Pancreas (tissue), 10 donors: ENCODE measurements at regions not wholly inside any gene's neighbourhood (a gene's known extent, or its start where the extent isn't known, plus 50 kb on each side); places are given as distances from the start of the nearest gene placed in this dataset.

ENCODE experiments used
- ATAC-seq, 4 donors: fragments of 200-7000 bp; cut with Tn5 transposase; one replicate each; pipeline versions ENCODE4 v1.8.0 to v1.9.1; 2020; ENCODE audit warnings: mild to moderate bottlenecking in 4 of 4, moderate library complexity in 4 of 4
- DNase-seq, 6 donors: peaks; one replicate each; pipeline ENCODE4 v3.0.0-alpha.2; 2020
- FAIRE-seq: peaks from 2 replicates; lab custom pipeline; 2012; peaks lifted over from hg19 to GRCh38; lab: Jason Lieb, UNC
- H3K27ac ChIP-seq, 4 donors: fragments of 200-600 bp; sonication (generic); 1 replicate in 3 of 4; 2 replicates in 1 of 4; pipeline versions ENCODE4 v1.5.0 to v1.8.0; 2020
- H3K27me3 ChIP-seq, 4 donors: fragments of 200-600 bp; one replicate each; pipeline ENCODE4 v1.8.0; 2021
- H3K36me3 ChIP-seq, 3 donors: fragments of 200-600 bp; sonication (generic) in 1 of 3; one replicate each; pipeline versions ENCODE4 v1.5.0 to v1.8.0; 2020 to 2021
- H3K4me1 ChIP-seq, 3 donors: fragments of 200-600 bp; one replicate each; pipeline ENCODE4 v1.8.0; 2021
- H3K4me3 ChIP-seq, 4 donors: fragments of 200-600 bp; sonication (generic) in 2 of 4; one replicate each; pipeline versions ENCODE4 v1.5.0 to v1.8.0; 2020 to 2021
- H3K9me3 ChIP-seq, 4 donors: fragments of 200-600 bp; one replicate each; pipeline ENCODE4 v1.8.0; 2021
- CTCF ChIP-seq, 4 donors: fragments of 200-600 bp; sonication (generic) in 3 of 4; IDR thresholded peaks; one replicate each; pipeline versions ENCODE4 v1.5.0 to v1.8.0; 2021; ENCODE audit warnings: antibody characterized with exemption in 4 of 4
- WGBS, 2 donors: extraction: QIAGEN DNeasy Blood & Tissue Kit; methylation state at CpG; one replicate each; pipeline ENCODE4 v1.1.7; 2013; 5-methylcytosine and 5-hydroxymethylcytosine counted together
- intact Hi-C, 3 donors: fragments of 100-400 bp; cut with DNase I; formaldehyde crosslinking; loops; one replicate each; pipeline versions ENCODE4 v1.11.1 to v1.14.2; 2022
- donor health status: healthy with polysubstance abuse.
- donor health status: DM: no; HTN: no; CAD: no; lungs with moderate emphysema.
- donor health status: DM: no; HTN: no; CAD: no.
- donor health status: control.
- donor health status: control.
- donor health status: Bipolar disorder and iron deficiency.
- donor health status: DM: yes; HTN: yes; CAD: no.
- donor health status: DM: no; HTN: no; CAD: no.
- donor health status: DM: no; HTN: no; CAD: no.
- donor health status: DM: yes; HTN: yes; CAD: no.

- ATAC-seq (no peak), FAIRE-seq (no peak), DNase-seq (no peak)
- H3K27ac ChIP-seq: no peak overlapping the region
- 81 to 86% methylated on average over 7 of the region's 7 CpGs for WGBS, 2 donors
- no peak overlapping the region for H3K4me3 ChIP-seq
- H3K27me3 ChIP-seq: no peaks in the 10 kb centered on the region
- peaks cover 0 to 14% (median 14%) of the 10 kb centered on the region in 3 donors for H3K4me1 ChIP-seq
- no peaks in the 10 kb centered on the region for H3K9me3 ChIP-seq
- intact Hi-C loops: no loop called here
- TF ChIP-seq CTCF (IDR thresholded peaks at IDR 0.05): no peak
- H3K36me3 ChIP-seq: no peaks in the 10 kb centered on the region
These were observed 129.7 kb upstream of the SMAD3 start for GRCh38 chr15:66935688-66936087.

DNA sequence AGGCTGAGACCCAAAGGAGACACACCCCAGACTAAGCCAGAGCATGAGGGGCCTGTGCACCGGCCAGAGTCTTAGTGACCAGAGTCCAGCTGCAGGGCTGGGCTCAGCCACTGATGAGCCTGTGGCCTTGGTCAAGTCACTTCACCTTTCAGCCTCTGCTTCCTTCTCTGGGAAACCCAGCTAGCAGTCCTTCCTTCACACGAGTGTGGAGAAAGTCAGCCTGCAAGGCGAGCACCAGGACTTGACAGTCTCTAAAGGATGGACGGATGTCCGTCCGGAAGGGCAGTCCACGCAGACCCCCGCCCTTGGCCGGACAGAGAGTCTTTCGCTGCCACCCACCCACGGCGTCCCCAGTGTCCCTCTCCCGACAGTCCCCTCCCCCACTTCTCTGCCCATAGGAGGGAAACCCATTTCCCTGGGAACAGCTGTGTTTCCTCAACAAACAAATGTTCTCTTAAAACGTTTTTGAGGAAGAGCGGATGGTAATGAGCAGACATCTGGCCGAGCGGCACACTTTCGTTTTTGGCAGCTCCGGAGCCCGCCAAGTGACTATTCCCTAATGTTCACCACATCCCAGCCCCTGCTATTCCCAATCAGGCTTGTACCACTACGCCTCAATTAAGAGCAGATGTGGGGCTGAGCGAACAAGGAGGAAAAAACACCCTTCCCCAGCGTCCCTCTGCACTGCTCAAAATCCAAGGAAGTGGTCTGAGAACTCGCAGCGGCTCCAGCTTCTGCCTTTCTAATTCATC, 129.1 kb upstream of the SMAD3 start:
- no peak for ATAC-seq
- H3K4me3 ChIP-seq: peak overlapping the region in 1 of 4 donors; percentile 10

DNA sequence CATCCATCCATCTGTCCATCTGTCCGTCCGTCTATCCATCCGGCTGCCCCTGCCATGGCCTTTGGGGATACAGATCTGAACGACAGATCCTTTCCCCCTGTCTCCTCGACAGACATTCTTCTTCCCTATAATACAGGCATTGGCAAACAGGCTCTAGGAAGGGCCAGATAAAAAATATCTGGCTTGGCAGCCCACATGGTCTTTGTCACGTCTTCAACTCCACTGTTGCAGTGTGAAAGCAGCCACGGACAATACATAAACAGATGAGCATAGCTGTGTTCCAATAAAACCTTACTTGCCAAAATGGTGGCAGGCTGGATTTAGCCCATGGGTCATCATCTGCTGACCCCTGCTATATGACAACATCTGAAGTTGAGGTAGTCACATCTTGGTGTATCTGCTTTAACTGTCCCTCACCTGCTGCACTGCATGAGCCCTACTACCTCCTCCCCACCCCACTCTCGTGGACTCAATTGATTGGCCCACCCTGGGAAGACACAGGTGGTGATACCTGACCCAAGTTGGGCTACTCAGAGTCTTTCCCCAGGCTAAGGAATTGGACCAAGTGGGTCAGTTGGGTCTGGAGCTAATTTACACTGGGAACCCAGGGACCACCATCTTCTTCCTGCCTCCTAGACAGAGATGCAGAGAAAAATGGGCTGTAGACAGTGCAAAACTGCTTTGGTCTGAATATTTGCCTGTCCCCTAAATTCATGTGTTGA, 128.4 kb upstream of the SMAD3 start:
- H3K27ac ChIP-seq: no peak overlapping the region
- DNase-seq: no peak
- no peak overlapping the region for H3K4me3 ChIP-seq
- FAIRE-seq: no peak
- intact Hi-C loops: no loop called here
- no peak for ATAC-seq
- H3K4me1 ChIP-seq: peaks cover 0 to 7% (median 5%) of the 10 kb centered on the region in 3 donors
- TF ChIP-seq CTCF (IDR thresholded peaks at IDR 0.05): no peak
- no peaks in the 10 kb centered on the region for H3K9me3 ChIP-seq
- H3K36me3 ChIP-seq: no peaks in the 10 kb centered on the region
- no peaks in the 10 kb centered on the region for H3K27me3 ChIP-seq
- 60 to 70% methylated on average over 8 of the region's 8 CpGs for WGBS, 2 donors

More for the DNA sequence above, 129.1 kb upstream of the SMAD3 start:
- no peak for TF ChIP-seq CTCF (IDR thresholded peaks at IDR 0.05)
- Histone ChIP-seq H3K27ac (no peak overlapping the region), H3K27me3 (no peaks in the 10 kb centered on the region), H3K9me3 (no peaks in the 10 kb centered on the region), H3K4me1 (peaks cover 0 to 13% (median 13%) of the 10 kb centered on the region in 3 donors), H3K36me3 (no peaks in the 10 kb centered on the region)
- WGBS, 2 donors: 70 to 73% methylated on average over 25 of the region's 25 CpGs
- FAIRE-seq: no peak
- no peak for DNase-seq
- intact Hi-C loops: no loop called here

- Histone ChIP-seq H3K36me3 (no peaks in the 10 kb centered on the region), H3K4me3 (no peak overlapping the region), H3K4me1 (peaks cover 0 to 2% (median 0%) of the 10 kb centered on the region in 3 donors), H3K27me3 (no peaks in the 10 kb centered on the region), H3K27ac (no peak overlapping the region), H3K9me3 (no peaks in the 10 kb centered on the region)
- intact Hi-C loops: no loop called here
- ATAC-seq (no peak), FAIRE-seq (no peak), DNase-seq (no peak)
- 95 to 96% methylated on average over 3 of the region's 3 CpGs for WGBS, 2 donors
- no peak for TF ChIP-seq CTCF (IDR thresholded peaks at IDR 0.05)
These were observed 127.8 kb upstream of the SMAD3 start for GRCh38 chr15:66937588-66937987.
